ENCODE measurements at regions not wholly inside any gene's neighbourhood (a gene's known extent, or its start where the extent isn't known, plus 50 kb on each side); places are given as distances from the start of the nearest gene placed in this dataset.

- DNase-seq, result no peak
These were observed 170.9 kb downstream of the ZBTB18 start for GRCh38 chr1:244221991-244222390.

- no peak for DNase-seq
These were observed 173.7 kb downstream of the ZBTB18 start for GRCh38 chr1:244224487-244225430.

GRCh38 chr1:244226435-244226834 lies 175.4 kb downstream of the ZBTB18 start:
- no peak for DNase-seq

DNA sequence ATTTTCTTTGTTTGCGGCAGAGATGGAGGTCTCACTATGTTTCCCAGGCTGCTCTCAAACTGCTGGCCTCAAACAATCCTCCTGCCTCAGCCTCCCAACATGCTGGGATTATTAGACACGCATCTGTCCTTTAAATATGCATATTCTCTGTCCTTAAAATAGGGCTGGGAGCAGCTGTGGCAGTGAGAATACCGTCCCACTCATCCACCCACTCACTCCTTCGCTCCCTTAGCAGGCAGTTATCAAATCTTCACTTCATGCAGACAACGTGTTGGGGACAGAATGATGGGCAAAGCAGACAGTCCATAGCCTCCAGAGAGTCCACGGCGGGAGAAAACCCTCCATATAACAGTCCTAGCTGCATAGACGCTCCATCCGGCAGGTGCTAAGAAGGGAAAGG lies 179.4 kb downstream of the ZBTB18 start:
- no peak for DNase-seq

DNA sequence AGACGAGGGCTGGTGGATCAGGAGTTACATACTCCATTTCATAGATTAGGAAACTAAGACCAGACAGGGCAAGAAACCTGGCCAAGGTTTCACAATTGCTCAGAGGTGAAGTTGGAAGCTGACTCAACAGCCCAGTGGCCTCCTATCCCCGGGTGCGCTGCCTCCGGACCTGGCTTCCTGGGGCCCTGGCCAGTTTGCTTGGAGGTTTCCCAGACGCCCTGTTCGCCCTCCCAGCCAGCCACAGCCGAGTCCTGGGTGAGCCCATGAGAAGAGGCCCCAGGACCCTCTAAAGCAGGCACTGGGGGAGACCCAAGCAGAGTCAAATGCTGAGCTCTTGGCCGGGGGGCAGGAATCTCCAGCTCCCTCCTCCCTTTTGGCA lies 180.1 kb downstream of the ZBTB18 start:
- DNase-seq, result no peak

DNA sequence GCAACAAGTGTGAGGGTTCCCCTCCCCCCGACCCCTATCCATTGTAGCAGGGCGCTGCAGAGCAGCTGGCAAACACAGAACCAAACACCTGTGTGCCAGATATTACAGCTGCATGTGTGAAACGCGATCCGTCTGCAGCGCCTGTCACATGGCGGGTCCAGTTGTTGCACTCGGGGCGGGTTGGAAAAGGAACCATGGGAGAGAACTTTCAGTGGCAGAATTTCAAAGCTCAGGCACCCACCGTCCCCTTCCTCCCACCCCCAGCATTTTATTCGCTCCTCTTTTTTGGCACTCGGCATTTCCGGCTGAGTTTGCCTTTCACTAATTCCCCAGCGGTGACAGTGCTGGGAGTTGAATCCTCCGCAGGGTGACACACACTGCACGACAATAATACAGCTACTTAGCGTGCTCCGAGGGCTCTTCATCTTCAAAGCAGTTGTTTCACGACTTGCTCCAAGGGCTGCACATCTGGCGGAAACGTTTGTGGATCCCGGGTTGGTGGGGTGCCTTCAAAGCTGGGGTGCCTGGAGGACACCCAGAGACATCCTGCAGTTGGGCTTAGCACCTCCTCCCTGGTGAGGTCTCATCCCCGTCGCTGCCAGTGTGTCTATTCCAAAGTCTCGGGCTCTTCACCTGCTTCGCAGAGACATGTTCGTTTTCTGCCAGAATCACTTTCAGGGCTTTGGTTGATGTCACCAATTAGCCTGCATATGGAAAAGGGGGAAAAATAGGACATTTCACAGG lies 180.7 kb downstream of the ZBTB18 start:
- peak; percentile 58 for DNase-seq

- no peak for DNase-seq
These were observed 183.0 kb downstream of the ZBTB18 start for GRCh38 chr1:244234009-244234643.

DNA sequence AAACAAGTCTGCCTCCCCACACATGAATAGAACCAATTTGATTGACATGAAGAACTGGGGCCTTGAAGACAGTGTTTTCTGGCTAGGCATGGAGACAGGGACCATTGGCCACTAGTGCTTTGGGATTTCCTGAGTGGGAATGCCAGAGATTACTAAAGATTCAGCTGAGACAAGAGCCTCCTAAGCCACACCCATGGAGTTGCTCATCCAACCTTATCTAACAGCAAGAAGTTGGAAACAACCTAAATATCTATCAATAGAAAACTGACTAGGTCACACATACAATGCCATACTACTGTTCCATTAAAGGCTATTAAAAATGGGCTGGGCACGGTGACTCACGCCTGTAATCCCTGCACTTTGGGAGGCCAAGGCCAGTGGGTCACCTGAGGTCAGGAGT lies 184.1 kb downstream of the ZBTB18 start:
- DNase-seq, result no peak

DNA sequence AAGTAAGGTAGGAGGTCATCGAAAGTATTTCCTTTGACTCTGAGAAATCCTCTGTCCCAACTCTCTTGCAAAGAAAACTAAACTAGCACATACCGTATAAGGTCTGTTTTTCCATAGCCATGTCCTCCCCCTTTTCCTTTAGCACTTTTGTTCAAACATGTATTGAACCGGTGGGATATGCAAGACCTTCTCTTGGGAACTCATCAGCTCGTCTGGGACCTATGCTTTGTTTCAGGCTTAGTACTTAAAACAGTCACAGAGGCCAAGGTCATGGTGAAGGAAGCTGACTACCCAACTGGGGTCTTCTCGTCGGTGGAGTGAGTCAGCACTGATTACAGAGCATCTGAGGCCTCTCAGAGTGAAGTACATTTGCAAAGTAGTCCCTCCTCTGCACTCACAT lies 185.0 kb downstream of the ZBTB18 start:
- no peak for DNase-seq

GRCh38 chr1:244236721-244237120 lies 185.6 kb downstream of the ZBTB18 start:
- no peak for DNase-seq

DNA sequence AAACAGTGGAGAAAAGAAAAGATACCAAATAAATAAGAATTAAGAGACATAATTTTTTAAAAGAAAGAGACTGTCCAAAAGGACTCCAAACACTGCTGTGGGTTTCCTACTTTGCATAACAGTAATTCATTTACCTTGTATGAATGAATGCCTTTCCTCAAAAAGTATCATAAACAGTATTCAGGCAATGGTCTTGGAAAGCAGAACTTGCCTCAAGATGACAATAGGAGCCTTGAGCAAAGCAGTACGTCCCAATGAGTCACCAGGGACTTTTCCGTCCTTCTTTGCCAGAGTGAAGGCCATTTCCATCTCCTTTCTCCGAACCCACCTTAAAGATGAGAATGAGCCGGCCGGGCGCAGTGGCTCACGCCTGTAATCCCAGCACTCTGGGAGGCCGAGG lies 186.4 kb downstream of the ZBTB18 start:
- DNase-seq, result no peak

- DNase-seq, result no peak
These were observed 188.2 kb downstream of the ZBTB18 start for GRCh38 chr1:244239261-244239770.

GRCh38 chr1:244241438-244241837 lies 190.4 kb downstream of the ZBTB18 start:
- DNase-seq, result no peak

GRCh38 chr1:244242446-244242845 lies 191.4 kb downstream of the ZBTB18 start:
- no peak for DNase-seq

DNA sequence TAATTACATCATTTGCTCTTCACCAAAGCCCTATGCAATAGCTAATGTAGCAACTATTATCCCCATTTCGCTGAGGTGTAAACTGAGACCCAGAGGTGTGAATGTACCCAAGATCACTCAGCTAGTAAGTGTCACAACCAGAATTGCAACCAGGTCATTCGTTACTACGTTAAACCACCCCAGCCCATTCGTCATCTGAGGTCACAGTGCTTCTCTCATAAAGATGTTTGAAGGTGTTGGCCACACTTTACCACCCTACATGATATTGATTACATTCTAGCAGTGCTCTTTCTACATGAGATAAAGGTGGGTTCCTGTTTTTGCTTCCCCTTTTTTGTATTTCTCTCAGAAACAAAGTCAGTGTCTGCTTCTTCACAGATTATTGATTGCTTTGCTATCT lies 195.3 kb downstream of the ZBTB18 start:
- DNase-seq, result no peak

DNA sequence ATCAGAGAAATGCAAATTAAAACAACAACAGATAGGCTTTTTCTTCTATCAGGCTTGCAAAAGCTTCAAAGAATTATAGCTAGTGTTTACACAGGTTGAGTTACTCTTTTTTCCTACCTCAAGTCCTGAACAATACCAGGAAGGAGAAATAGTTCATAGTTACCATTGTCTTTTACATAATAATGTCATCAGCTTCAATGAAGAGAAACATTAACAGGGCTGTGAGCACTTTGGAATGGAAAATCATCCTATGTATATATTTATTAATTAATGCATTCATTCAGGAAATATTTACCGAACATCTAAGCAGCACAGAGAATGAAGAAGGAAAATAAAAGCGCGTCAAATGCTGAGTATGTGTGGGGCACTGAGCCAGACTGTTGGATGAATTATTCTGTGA lies 197.3 kb downstream of the ZBTB18 start:
- DNase-seq, result no peak

DNA sequence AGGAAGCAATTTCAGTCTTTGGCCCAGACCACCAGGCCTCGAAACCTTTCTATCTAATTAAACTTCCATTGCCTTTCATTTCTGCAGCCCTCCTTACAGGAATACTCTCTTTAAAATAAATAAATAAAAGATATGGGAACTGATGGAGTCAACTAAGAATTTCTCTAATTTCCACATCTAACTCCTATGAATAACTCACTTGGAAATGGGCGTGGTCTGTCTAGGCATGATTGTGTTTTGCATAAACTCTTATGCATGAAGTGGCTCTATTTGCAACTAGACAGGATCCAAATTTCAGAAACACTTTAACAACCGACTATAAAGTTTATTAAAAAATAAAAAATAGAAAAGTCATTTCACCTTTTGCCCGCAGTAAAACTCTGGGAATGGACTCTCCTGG lies 199.5 kb downstream of the ADSS2 start:
- no peak for DNase-seq

DNA sequence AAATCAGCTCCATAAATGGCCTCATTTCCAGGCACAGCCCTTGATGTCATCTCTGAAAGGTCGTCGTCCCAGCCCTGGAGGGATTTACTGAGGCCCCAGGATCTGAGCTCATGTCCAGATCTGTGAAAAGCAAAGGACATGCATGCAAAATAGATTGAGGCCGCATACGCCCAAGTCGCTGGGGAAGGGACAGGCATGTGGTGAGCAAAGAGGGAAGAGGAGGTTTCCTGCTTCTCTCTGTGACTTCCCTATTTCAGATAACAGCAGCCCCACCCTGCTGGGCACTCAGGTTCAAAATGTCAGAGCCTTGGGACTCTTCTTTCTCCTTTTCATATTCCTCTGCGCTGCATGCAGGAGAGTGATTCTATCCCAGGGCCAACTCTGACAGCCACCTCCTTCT lies 197.2 kb downstream of the ADSS2 start:
- DNase-seq, result no peak

GRCh38 chr1:244255426-244255965 lies 196.2 kb downstream of the ADSS2 start:
- DNase-seq, result no peak

GRCh38 chr1:244256086-244256676 lies 195.5 kb downstream of the ADSS2 start:
- no peak for DNase-seq

- DNase-seq, result no peak
These were observed 187.5 kb downstream of the ADSS2 start for GRCh38 chr1:244264163-244264562.

DNA sequence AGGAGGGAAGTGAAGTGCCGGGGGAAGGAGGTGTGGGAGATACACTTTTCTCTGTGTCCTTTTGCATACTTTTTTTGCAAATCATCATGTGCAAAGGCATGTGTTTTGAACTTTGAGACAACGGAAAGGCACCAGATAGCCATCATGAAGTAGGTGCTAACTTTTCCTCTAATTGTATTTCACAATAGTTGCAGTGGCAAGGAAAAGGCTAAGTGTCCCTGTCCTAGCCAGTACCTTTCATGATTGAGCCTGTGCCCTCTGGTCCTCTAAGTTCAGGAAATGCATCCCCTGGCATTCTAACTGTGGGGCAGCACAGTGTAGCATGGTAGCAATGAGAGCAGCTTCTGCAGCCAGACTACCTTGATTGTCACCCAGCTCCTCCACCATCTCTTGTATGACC lies 186.2 kb downstream of the ADSS2 start:
- DNase-seq, result no peak

DNA sequence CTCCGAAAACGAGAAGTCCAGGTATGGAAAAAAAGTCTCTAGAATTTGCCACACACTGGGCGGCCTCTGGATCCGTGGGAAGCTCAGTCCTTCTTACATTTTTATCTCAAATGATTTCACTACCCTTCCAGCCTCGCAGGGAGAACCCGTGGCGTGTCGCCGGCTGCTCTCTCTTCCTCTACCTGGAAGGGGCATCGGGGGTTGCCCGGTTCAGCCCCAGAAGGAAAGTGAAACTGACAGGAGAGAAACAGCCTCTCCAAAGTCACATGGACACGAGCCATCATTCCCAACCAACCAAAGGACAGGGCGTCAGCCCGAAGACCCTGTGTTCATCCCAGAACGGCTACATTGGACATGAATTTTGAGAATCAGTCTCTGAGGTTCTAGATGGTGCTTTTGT lies 182.5 kb downstream of the ADSS2 start:
- DNase-seq, result no peak
